ENCODE measurements at regions not wholly inside any gene's neighbourhood (a gene's known extent, or its start where the extent isn't known, plus 50 kb on each side); places are given as distances from the start of the nearest gene placed in this dataset.

DNA sequence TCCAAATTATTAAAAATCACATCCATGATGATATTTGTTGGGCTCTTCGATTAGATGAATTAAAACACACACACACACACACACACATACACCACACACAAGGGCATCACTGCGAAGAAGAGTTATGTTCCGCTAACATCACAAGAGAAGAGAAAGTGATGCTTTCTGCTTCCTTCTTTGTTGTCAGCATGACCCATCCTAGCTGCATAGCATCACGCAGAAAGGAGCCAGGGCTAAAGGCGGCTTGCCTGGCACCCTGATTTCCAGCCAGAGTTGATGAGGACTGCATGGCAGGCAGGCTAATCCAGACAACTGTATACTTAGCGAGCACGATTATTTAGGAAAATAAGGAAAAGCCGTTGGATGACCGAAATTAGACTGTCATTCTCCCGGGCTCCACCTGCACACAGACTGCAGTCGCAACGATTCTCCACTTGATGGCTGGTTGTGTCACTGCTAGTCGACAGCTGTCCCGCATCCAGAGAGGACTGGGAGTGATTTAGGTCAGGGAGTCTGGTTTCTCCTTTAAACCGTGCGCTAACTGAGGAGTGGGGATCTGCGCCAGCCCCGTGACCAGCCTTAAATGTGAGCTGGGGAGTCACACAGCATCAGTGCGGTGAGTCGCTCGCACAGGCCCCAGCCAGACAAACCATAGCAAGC is 70.6 kb upstream of the SOX4 start:
- TF ChIP-seq, protein P1, sequence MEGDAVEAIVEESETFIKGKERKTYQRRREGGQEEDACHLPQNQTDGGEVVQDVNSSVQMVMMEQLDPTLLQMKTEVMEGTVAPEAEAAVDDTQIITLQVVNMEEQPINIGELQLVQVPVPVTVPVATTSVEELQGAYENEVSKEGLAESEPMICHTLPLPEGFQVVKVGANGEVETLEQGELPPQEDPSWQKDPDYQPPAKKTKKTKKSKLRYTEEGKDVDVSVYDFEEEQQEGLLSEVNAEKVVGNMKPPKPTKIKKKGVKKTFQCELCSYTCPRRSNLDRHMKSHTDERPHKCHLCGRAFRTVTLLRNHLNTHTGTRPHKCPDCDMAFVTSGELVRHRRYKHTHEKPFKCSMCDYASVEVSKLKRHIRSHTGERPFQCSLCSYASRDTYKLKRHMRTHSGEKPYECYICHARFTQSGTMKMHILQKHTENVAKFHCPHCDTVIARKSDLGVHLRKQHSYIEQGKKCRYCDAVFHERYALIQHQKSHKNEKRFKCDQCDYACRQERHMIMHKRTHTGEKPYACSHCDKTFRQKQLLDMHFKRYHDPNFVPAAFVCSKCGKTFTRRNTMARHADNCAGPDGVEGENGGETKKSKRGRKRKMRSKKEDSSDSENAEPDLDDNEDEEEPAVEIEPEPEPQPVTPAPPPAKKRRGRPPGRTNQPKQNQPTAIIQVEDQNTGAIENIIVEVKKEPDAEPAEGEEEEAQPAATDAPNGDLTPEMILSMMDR (IDR thresholded peaks at IDR 0.05), result no peak
- no peak for TF ChIP-seq POLR2AphosphoS5 (IDR thresholded peaks at IDR 0.05)
- TF ChIP-seq POLR2A (IDR thresholded peaks at IDR 0.05), result no peak
